Testis (tissue), 2 donors: ENCODE measurements at regions not wholly inside any gene's neighbourhood (a gene's known extent, or its start where the extent isn't known, plus 50 kb on each side); places are given as distances from the start of the nearest gene placed in this dataset.

Experiments used
- DNase-seq: peaks from one replicate; pipeline ENCODE4 v3.0.0-alpha.2; 2019
- H3K27ac ChIP-seq, 2 donors: fragments of 200-600 bp; sonication (generic); one replicate each; pipeline ENCODE4 v1.5.1; 2019
- H3K27me3 ChIP-seq: fragments of 200-600 bp; sonication (generic); one replicate; pipeline ENCODE4 v1.5.1; 2019
- H3K36me3 ChIP-seq: fragments of 200-600 bp; sonication (generic); one replicate; pipeline ENCODE4 v1.5.1; 2017; ENCODE audit warnings: low read depth; ENCODE audit errors: missing control alignments
- H3K4me1 ChIP-seq: fragments of 200-600 bp; sonication (generic); one replicate; pipeline ENCODE4 v1.5.1; 2019
- H3K4me3 ChIP-seq, 2 donors: fragments of 200-600 bp; sonication (generic); one replicate each; pipeline ENCODE4 v1.5.1; 2017 to 2019
- H3K9me3 ChIP-seq: fragments of 200-600 bp; sonication (generic); one replicate; pipeline ENCODE4 v1.5.1; 2017
- POLR2A ChIP-seq: fragments of 450-650 bp; IDR thresholded peaks from one replicate; pipeline ENCODE4 v1.6.1; 2017; ENCODE audit warnings: antibody characterized with exemption, mild to moderate bottlenecking, moderate library complexity
- WGBS, 2 donors: methylation state at CpG; one replicate each; pipeline ENCODE4 v1.1.5; 2018; 5-methylcytosine and 5-hydroxymethylcytosine counted together
- intact Hi-C: fragments of 100-400 bp; cut with DNase I; formaldehyde crosslinking; loops from one replicate; pipeline ENCODE4 v1.15.1; 2023; ENCODE audit warnings: low total_unique reads
- TF ChIP-seq, protein P1 (sequence below), 3 experiments: fragments of 450-650 bp in 2 of 3; fragments of 200-600 bp in 1 of 3; sonication (generic) in 1 of 3; IDR thresholded peaks; one replicate each; pipeline ENCODE4 v1.5.1; 2016 to 2019; ENCODE audit warnings: antibody characterized with exemption in 3 of 3, mild to moderate bottlenecking in 2 of 3, moderate library complexity in 1 of 3

DNA sequence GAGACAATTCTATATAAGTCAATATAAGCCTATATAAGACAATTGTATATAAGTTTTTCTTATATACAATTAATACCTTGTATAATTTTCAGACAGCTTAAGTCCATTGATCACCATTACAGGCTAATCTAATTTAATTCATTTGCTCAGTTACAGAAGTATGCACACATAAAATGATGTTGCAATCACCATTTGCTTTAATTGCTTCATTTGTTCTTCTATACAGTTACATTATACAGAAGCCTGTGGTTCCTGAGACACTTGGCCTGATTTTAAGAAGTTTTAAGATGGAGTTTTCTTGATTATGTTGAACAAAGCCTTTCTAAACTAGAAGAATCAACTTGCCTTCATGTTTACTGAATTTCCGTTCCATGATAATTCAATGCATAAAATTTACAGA lies 314.6 kb upstream of the PDE3A start:
- 88 to 97% methylated on average over 1 of the region's 1 CpG for WGBS, 2 donors
- H3K36me3 ChIP-seq: no peaks in the 10 kb centered on the region
- DNase-seq: no peak
- no peaks in the 10 kb centered on the region for H3K27me3 ChIP-seq
- H3K9me3 ChIP-seq: no peaks in the 10 kb centered on the region
- intact Hi-C loops: no loop called here
- TF ChIP-seq, protein P1, sequence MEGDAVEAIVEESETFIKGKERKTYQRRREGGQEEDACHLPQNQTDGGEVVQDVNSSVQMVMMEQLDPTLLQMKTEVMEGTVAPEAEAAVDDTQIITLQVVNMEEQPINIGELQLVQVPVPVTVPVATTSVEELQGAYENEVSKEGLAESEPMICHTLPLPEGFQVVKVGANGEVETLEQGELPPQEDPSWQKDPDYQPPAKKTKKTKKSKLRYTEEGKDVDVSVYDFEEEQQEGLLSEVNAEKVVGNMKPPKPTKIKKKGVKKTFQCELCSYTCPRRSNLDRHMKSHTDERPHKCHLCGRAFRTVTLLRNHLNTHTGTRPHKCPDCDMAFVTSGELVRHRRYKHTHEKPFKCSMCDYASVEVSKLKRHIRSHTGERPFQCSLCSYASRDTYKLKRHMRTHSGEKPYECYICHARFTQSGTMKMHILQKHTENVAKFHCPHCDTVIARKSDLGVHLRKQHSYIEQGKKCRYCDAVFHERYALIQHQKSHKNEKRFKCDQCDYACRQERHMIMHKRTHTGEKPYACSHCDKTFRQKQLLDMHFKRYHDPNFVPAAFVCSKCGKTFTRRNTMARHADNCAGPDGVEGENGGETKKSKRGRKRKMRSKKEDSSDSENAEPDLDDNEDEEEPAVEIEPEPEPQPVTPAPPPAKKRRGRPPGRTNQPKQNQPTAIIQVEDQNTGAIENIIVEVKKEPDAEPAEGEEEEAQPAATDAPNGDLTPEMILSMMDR (IDR thresholded peaks at IDR 0.05): no peak
- TF ChIP-seq POLR2A: no peak
- no peak overlapping the region for H3K4me3 ChIP-seq
- no peaks in the 10 kb centered on the region for H3K4me1 ChIP-seq
- H3K27ac ChIP-seq: no peak overlapping the region

DNA sequence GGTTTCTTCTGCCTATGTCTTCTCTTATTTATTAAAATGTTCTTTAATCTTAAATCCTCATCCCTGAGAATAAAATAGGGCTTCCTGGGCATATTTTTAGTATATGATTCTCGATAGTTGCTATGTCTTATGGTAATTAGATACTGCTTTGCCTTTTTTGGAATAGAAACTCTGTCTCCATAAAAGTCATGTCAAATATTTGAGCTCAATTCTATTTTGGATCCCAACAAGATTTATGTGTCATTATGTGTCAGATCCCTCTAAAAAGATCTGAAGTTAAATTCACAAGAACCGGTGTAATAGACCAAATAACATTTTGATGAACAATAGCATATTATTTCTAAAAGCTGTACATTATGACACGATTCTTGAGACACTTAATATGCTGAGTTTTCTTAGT lies 312.5 kb upstream of the PDE3A start:
- Histone ChIP-seq H3K36me3 (no peaks in the 10 kb centered on the region), H3K9me3 (no peaks in the 10 kb centered on the region), H3K27ac (no peak overlapping the region), H3K4me3 (no peak overlapping the region), H3K4me1 (no peaks in the 10 kb centered on the region), H3K27me3 (no peaks in the 10 kb centered on the region)
- WGBS, 2 donors: 60 to 61% methylated on average over 3 of the region's 3 CpGs
- TF ChIP-seq POLR2A: no peak
- TF ChIP-seq, protein P1 (IDR thresholded peaks at IDR 0.05): no peak
- intact Hi-C loops: no loop called here
- no peak for DNase-seq

DNA sequence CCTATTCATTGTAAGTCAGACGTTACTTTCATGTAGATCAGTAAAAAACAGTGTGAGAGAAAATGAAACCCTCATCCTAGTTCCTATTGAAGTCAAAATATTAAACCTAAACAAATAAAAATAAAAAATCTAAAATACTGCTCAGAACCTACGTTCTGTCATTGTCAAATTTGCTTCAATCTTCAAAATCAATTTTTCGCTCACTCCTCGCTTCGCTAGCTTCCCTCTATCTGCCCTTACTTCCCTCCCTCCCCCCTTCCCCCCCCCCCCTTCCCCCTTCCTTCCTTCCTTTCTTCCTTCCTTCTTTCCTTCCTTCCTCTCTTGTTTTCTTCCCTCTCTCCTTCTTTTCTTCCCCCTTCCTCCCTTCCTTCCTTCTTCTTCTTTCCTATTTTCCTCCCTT lies 310.9 kb upstream of the PDE3A start:
- Histone ChIP-seq H3K9me3 (no peaks in the 10 kb centered on the region), H3K27me3 (no peaks in the 10 kb centered on the region), H3K27ac (no peak overlapping the region), H3K36me3 (no peaks in the 10 kb centered on the region), H3K4me3 (no peak overlapping the region), H3K4me1 (no peaks in the 10 kb centered on the region)
- intact Hi-C loops: no loop called here
- 68 to 72% methylated on average over 5 of the region's 5 CpGs for WGBS, 2 donors
- no peak for DNase-seq
- TF ChIP-seq POLR2A: no peak
- TF ChIP-seq, protein P1 (IDR thresholded peaks at IDR 0.05): no peak

DNA sequence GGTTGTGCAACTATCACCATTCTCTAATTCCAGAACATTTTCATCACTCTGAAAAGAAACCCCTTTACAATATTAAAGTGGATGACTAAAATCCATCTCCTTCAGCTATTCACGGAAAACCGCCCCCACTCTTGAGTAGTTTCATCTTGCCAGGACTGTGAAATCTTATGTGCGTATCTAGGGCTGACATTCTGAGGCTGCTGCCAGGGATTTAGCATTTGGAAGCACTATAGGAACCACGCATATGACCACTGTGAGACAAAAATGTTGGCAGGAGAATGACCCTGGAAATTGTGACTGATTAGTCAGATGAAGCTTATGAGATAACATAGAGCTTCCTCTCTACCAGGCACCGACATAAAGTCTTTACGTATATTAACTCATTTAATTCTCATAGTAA lies 305.2 kb upstream of the PDE3A start:
- Histone ChIP-seq H3K4me1 (no peaks in the 10 kb centered on the region), H3K9me3 (no peaks in the 10 kb centered on the region), H3K27me3 (no peaks in the 10 kb centered on the region), H3K27ac (no peak overlapping the region), H3K36me3 (no peaks in the 10 kb centered on the region), H3K4me3 (no peak overlapping the region)
- DNase-seq: no peak
- 94 to 95% methylated on average over 6 of the region's 6 CpGs for WGBS, 2 donors
- intact Hi-C loops: no loop called here
- TF ChIP-seq POLR2A: no peak
- TF ChIP-seq, protein P1 (IDR thresholded peaks at IDR 0.05): no peak

DNA sequence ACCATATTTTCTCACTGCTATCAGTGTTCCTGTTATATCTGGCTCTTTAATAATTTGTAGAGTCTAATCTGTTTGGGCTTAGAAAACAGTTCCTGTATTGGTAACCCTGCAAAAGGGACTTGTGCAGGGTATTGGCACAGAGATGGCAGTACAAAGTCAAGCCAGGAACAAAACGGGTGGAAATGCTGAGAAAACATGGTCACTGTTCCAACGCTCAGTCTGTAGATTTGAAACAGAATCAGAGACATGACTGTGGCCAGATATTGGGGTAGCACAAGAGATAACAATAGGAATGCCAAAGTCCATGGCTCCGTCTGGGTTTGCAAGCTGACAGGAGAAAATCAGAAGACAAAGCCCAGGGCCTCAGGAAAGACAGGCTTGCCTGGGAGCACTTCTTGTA lies 290.7 kb upstream of the PDE3A start:
- WGBS, 2 donors: 75 to 76% methylated on average over 3 of the region's 3 CpGs

More for the DNA sequence above, 290.7 kb upstream of the PDE3A start:
- Histone ChIP-seq H3K27me3 (no peaks in the 10 kb centered on the region), H3K27ac (no peak overlapping the region), H3K4me1 (no peaks in the 10 kb centered on the region), H3K9me3 (no peaks in the 10 kb centered on the region), H3K4me3 (no peak overlapping the region), H3K36me3 (no peaks in the 10 kb centered on the region)
- no peak for TF ChIP-seq POLR2A
- TF ChIP-seq, protein P1 (IDR thresholded peaks at IDR 0.05): no peak
- intact Hi-C loops: no loop called here
- no peak for DNase-seq
